NCI-H1417 (cell line): ENCODE measurements at regions not wholly inside any gene's neighbourhood (a gene's known extent, or its start where the extent isn't known, plus 50 kb on each side); places are given as distances from the start of the nearest gene placed in this dataset.

Source experiments
- DNase-seq, 3 experiments: peaks; one replicate each; lab custom pipeline; 2025; lab: John Stamatoyannopoulos, UW

DNA sequence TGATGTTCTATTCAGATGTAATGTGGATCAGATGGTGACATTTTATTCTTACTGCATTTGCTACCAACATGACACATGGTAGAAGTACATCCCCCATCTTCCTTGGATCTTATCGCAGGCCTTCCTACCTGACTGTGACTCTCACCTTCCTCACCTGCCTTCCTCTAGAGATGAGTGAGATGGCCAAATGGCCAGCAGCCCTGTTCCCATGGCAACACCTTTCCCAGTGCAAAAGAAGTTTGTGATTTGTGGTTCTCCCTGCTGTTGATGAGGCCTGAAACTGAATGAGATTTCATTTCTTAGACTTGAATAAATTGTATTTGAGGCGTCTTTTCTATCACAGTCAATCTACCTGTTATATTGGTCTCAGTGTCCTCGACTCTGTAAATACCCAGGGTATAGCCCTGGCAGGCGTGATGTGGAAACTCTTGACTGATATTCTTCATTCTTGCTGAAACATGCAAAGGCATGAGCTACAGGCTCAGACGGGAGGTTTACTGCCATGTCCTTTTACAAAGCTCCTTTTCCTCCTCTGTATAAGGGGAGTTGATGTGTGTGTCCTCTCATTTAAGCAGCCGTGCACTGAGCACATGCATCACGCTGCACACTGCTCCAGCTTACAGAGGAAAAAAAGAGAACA lies 440.7 kb upstream of the AKR1E2 start:
- peak in 1 of 3 experiments; percentile 2 for DNase-seq

DNA sequence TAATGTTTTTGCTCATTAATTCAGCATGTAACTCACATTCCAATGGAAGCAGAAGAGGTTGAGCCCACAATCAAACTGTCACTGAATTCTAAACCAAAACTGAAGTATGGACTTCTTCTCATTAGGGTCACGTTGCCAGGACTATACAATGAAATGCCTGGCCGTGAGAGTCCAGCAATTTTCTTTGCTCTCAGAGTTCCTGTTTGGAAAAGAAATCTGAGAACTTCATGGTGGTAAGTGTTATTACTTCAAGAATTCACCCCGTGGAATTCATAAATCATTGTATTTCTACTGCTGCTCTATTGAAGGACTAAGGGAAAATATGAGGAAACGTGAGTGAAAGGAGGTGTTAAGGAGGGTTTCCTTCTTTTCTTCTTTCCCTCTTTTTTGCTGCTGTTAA lies 441.8 kb upstream of the AKR1E2 start:
- DNase-seq = no peak

DNA sequence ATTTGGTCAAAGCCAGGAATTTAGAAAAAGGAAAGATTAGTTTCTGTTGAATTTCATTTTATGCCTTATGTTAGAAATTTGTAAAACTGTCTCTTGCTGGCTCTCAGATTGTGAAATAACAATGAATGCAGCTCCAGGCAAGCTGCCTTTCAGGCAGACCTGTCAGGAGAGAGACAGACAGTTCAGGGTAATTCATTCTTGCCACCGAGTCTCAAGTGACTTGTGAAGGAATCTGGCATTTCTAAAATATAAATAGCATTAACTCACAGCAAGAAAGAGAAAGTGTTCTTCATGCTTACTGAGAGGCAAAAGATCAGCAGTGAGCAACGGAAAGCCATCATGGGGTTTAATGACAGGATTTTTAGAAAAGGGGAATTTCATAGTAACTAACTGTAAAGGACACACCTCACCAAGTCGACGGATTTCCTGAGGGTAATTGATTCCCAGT lies 442.3 kb upstream of the AKR1E2 start:
- no peak for DNase-seq

DNA sequence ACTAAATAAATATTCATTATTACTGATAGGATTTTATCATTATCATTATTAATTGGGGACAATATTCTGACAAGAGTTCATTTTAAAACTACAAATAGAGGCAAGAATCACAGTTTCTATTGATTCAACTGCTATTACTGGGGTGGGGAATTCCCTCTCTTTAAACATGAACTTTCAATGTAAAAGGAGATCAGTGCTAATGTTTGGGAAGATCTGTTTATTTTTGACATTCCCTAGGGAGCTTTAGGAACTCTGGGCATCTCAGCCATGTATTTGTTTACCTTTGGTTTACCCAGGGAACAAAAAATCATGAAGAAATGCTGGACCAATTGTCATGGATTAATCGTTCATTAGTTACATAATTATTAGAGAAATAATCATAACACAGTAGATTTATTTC lies 443.2 kb upstream of the AKR1E2 start:
- no peak for DNase-seq

DNA sequence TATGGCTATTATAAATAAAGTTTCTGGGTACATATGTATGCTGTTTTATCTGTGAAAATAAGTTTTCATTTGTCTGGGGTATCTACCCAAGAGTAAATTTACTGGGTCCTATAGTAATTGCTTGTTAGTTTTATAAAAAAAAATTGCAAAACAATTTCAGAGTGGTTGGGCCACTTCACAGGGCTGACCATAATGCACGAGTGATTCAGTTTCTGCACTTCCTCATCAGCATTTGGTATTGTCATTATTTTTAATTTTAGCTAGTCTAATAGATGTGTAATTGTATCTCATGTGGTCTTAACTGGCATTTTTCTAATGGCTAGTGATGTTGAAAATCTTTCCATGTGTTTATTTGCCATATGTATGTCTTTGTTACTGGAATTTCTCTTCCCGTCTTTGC lies 452.4 kb upstream of the AKR1E2 start:
- no peak for DNase-seq

DNA sequence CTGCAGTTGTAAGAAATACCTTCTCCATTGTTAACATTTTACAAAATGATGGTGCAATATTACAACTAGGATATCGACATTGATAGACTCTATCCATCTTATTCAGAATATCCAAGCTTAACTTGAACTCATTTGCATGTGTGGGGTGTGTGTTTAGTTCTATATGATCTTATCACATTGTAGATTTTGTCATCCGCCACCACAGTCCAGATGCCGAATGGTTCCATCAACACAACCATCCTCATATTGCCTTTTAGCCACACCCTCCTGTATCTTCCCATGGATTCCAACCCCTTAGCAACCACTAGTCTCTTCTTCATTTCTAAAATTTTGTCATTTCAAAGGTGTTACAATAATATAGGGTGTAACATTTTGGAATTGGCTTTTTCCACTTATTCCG lies 452.9 kb upstream of the AKR1E2 start:
- no peak for DNase-seq

DNA sequence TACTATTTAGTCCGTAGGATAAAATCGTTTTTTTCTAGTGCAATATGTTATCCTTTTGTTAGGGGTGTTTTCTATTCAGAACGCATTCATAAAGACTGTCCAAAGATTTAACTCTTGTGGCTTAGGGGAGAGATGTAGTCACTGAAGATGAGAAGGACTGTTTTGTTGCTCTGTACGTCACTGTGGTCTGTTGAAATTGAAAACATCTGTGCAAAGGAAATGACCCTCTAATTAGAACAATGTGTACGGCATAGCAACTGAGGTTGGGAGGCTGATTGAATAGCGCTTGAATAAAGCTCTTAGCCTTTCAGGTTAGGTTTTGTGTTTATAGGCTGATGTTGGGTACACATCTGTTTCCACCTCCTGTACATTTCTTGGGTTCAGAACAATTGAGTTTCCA lies 453.4 kb upstream of the AKR1E2 start:
- DNase-seq = peak in 1 of 3 experiments; percentile 3

DNA sequence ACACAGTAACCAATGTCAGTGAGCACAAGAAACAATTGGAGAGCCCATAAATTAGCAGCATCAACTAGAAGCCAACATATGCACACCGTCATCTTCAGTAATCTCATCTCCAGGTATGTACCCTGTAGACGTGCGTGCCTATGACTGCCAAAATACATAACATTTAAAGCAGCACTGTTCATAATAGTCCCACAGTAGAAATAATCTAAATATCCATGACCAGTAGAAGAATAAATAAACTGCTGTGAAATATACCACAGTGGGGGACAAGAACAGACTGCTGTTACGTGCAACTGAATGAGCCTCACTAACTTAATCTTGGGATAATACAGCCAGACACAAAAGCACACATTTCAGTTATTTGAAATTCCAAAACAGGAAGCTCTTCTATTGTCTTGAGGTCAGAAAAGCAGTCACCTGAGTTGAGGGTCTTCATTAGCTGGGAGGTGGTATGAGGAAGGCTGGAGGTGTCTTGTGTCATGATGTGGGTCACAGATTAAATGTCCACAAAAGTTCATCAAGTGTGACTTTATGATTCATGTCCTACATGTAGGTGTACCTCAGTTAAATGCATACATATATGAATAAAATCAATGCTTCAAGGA lies 454.2 kb upstream of the AKR1E2 start:
- no peak for DNase-seq

DNA sequence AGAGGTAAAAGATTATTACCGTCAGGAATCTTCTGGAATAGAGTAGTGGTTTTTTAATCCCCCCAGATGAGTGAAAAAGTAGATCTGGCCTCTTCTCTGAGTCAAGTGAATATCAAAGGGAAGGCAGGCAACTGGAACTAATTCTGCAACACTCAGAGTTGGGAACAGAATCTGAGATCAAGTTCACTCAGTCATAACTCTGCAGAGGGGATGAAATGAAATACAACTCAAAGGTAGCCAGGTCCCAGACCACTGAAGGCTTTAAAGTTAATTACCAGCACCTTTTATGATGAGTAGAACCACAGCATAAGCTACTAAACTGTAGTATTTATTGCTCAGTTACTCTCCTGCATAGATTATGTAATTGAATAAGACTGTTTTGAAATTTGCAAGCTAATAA lies 455.6 kb upstream of the AKR1E2 start:
- DNase-seq = no peak

DNA sequence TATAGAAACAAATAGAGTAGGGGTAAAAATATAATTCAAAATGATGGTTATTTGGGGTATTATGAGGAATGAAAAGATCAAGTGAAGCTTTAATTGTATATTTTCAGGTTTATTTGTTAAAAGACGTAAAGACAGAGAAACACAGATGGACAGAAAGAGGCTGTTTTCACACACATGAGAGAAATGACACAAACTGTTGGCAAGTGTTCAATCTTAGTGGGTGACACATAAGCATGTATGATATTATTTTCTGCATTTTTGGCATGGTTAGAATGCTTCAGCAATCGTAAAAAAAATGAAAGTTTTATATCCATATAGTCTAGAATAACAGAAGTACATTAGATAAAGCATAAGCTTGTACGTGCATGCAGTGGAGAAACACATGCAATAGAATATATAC lies 464.4 kb upstream of the AKR1E2 start:
- DNase-seq = no peak

DNA sequence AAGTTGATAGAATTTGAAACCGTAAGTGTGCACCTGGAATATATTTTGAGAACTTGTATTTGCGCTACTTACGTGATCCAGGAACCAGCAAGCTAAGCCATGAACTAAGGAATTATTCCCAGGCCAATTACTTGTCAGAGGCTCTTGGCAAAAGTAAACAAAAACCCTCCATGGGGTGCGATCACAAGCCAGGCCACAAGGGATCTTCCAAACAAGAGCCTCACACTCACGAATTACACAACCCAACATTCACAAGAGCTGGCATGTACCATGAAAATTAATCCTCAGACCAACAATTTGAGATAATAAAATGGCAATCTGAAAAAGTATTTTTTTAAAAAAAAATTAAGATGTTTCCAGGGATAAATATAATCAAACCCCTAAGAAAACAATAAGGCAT lies 467.0 kb upstream of the AKR1E2 start:
- peak; percentile 1 to 20 (median 1) for DNase-seq

DNA sequence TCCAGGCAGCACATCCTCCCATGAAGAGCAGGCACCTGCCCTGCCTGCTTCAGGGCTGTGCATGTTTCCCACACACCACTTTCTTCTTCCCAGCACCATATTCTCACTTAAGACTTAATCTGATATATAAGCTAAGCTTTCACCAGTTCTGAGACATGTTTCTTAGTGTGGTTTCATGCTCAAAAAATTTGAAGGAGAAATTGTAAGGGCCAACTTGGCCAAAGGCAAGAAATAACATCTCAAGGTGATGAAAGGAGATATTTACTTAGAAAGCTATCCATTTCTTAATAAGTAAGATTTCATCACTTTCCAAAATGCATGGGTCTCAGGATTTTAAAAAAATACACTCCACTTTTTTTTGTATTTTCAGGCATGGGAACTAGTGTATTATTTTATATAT lies 468.1 kb upstream of the AKR1E2 start:
- no peak for DNase-seq

DNA sequence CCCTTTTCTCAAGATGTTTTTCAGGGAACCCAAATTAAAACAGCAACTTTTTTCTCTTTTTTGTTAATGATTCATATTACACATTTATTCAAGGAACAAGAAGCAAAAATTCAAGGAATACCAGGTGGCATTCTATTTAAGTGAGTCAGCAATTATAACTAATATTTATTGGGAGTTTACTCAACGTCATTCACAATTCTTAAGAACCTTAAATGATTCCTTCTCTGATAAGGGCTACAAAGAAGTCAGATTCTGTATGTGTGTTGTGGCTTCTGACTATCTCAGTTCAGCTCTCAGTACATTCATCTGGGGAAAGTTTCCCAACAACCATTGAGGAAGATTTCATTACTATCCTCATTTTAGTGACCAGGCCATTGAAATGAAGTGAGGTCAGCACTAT lies 470.7 kb upstream of the AKR1E2 start:
- DNase-seq = no peak

DNA sequence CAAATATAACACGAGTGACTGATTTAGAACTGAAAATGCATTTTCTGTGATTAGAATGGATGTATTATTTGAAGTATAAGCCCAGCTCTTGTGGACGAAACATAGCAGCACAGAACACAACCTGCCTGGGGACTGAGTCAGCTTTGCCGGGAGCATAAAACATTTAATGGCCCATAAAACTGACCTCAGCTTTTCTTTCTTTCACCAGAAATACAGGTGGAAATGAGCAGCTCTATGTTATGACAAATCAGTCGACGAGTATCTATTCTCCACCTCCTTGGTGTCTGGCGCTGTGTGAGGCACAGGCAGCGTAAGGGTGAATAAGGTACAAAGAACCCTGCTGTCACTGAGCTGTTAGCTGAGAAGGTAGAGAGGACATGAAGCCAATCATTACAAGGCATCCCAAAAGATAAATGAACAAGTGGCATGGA lies 471.6 kb upstream of the AKR1E2 start:
- no peak for DNase-seq

DNA sequence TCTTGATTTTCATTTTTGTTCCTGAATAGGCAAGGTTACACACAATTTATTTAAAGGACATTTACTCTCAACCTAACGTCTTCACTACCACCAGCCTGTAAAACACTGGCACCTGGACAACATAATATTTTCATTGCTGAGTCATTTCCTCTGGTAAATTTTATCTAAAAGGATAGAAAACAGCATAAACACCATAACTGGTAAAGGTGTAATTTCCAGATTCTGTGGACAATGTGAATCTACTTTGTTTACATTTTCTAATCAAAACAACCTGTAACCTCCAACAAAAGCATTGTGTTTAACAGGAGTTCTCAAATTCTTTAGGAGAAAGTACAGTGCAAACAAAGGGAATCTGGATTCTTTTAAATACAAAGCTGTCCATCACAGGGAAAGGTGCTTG lies 472.0 kb upstream of the AKR1E2 start:
- DNase-seq = no peak

DNA sequence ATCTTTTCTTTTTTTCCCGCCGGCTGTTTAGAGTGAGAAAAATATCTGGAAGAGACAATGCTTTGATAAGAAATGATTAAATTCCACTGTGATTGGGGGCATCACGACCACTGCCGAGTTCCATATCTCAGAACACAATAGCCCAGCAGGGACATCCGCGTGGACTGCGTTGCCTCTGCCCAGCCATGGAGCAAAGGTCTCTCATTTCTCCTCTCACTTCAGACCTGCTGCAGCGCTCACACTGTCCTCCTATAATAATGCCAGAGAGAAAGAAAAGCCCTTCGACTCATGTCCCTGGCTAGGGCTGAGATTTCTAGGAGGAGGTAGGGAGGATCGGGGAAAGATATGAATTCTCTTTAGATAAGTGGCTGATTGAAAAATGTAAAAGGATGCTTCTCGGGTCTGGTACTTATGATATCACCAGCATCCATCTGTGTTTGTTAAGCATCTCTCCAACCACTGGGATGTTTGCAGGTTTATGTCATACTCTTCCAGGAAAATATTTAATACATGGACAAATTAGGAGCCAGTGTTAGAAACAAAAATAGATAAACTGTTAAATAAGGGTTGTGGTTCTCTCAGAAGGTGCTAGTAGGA lies 472.9 kb upstream of the AKR1E2 start:
- DNase-seq = no peak

DNA sequence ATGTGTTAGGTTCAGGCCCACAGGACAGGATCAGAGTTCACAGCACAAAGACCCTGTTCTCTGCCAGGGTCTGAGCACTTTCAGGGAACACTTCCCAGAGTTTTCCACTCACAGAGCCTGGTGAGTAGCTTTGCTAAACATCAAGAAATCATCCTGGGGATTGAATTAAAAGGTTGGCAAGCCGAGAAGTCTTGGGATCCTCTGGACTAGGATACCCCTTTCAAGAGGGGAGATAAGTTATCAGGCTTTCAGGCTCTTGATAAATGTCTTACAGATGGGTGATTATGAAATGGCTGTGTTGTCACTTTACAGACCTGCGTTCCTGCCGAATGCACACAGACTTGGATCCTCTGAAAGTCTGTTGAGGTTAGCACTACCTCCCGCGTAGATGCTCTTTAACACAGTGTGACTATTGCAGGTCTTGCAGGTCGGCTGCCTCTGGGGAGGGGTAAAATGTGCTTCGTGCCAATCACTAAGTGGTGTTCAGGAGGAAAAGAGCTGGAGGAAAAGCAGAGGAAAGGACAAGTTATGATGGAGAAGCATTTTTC lies 473.5 kb upstream of the AKR1E2 start:
- no peak for DNase-seq

DNA sequence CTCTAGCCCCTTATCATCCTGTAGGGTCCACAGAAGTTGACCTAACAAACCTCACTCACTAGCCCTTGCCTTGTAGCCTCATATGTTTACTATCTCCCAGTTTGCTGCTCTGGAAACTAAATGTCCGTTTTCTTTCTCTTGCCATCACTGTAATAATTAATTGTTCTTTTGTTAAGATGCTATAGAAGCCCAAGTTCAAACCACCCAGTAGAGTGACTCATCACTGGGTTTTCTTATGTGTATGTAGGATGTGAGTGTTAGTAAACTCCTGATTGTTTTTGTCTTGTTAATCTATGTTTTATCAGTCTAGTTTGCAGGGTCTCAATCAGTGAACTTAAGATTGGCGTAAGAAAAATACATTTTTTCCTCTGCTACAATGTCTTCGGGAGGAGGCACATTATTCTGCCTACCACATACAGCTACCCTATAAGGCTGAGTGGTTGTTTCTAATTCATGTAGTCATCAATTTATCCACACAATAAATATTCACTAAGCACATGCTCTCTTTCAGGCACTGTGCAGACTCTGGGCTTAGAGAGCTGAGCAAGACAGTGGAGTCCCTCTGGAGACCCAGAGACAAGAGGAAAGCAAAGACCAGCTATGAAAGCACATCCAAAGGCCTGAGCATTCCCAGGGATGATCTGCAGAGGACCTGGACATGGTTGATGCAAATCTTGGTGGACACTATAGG lies 474.1 kb upstream of the AKR1E2 start:
- DNase-seq = no peak

DNA sequence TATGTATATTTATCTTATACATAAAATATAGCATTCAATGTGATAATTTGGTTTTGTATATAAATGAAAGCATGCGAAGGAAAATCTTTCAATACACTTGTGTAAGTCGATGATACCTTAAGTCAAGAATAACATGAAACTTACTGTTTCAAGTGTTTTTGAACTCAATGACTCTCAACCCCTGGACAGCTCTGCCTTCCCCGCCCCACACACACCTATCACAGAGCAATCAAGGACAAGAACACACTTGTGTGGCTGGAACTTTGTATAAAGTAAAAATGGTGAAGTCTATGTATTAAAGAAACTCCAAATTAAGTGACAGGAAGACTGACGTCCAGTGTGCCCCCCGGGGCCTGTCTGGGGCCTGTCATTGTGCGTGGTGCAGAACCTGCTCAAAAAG lies 478.6 kb upstream of the AKR1E2 start:
- DNase-seq = no peak

DNA sequence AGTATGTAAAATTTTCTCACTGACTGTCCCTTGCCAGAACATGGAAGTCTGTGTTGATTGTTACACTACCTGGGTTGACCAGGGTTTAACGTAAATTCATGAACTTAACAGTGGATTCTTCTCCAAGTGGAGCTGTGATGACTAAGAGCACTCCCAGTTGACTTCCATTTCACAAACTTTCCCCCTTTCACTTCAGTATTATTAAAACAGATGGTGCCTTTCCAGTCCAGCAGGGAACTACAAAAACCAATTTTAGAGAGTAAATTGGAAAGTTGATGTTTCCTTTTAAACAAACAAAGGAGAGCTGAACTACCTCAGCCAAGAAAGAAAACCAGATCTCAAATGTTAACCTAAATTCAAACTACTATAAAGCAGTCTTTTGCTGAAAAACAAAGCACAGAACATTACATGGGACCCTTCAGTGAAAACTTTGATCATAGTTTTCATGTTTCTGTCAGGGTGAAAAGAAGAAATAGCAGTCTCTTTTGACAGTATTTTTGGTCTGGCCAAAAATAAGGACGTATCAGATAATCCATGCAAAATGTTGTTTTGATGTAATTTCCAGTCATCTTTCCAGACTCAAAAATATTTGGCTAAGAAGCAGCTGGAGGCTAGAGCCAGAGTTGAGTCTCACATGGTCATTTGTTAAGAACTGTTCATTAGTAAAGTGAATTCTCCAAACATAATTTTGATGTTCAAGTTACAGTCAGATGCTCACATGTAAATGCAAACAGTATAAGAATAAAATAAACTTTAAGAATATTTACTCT lies 479.9 kb upstream of the AKR1E2 start:
- no peak for DNase-seq

DNA sequence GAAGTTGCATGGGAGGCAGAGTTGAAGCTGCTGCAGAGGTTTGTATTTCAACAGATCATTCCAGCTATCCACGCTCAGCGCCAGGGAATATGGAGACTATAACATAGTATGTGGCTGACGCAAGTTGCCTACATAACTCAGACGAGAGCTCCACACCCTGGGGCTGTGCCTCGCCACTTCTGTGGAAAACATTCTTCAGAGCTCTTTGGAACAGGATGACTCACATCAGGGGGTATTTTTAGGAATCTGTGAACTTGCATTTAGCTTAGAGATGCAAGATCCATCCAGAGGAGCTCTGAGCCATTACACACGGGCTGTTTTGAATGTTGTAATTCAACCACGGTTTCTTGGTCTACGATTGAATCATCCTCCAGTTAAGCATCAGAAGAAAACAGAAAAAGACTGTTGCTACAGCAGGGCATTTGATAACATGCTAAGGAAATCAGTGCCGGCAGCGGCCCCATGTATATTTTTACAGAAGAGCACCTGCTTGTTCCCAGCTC lies 481.5 kb upstream of the AKR1E2 start:
- no peak for DNase-seq

DNA sequence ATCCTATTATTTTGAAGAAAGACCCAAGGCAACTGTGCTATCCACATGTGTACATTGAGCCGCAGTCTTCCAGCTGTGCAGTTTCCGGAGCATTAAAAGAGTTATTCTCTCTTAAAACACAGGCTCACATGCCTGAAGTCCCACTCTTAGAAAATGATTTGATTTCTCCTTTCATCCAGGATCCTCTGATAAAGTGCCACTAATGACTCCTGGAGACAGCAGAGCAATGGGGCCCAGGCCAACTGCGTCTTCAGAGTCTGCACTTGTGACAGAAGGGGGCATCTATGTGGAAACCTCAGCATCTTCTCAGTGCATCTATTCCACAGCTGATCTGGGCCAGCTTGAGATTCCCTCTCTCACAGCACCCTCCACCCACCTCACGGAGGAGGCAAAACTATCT lies 482.1 kb upstream of the AKR1E2 start:
- DNase-seq = no peak
